ENCODE measurements at regions not wholly inside any gene's neighbourhood (a gene's known extent, or its start where the extent isn't known, plus 50 kb on each side); places are given as distances from the start of the nearest gene placed in this dataset.

- TF ChIP-seq POLR2A (IDR thresholded peaks at IDR 0.05; ENCODE audit: low read length) (no peak), GATA1 (IDR thresholded peaks at IDR 0.05; ENCODE audit: low read depth, low read length) (no peak)
These were observed 440.4 kb downstream of the COL12A1 start for GRCh38 chr6:74765486-74765885.

Data from erythroblast (primary cell).